Ishikawa (cell line): ENCODE measurements at regions not wholly inside any gene's neighbourhood (a gene's known extent, or its start where the extent isn't known, plus 50 kb on each side); places are given as distances from the start of the nearest gene placed in this dataset.

Source experiments
- CEBPB ChIP-seq: IDR thresholded peaks from 2 replicates; pipeline ENCODE4 v1.6.1; 2012
- CREB1 ChIP-seq: IDR thresholded peaks from 2 replicates; pipeline ENCODE4 v1.6.1; 2012; ENCODE audit warnings: low read depth
- RAD21 ChIP-seq: IDR thresholded peaks from 2 replicates; pipeline ENCODE4 v1.6.1; 2012; ENCODE audit warnings: low read depth
- REST ChIP-seq: IDR thresholded peaks from 2 replicates; pipeline ENCODE4 v1.6.1; 2012; ENCODE audit warnings: low read depth, mild to moderate bottlenecking
- TEAD4 ChIP-seq: IDR thresholded peaks from 2 replicates; pipeline ENCODE4 v1.6.1; 2012

GRCh38 chr5:128815201-128815600, 150.1 kb upstream of the SLC27A6 start:
- TF ChIP-seq TEAD4 (no peak), CEBPB (no peak), REST (no peak), RAD21 (no peak), CREB1 (no peak)
